Vagina (tissue), 2 donors: ENCODE measurements at regions not wholly inside any gene's neighbourhood (a gene's known extent, or its start where the extent isn't known, plus 50 kb on each side); places are given as distances from the start of the nearest gene placed in this dataset.

Experiments
- DNase-seq, 2 donors: peaks; one replicate each; pipeline ENCODE4 v3.0.0-alpha.2; 2017; ENCODE audit errors: extremely low spot score in 2 of 2
- H3K27ac ChIP-seq: fragments of 200-600 bp; sonication (generic); one replicate; pipeline ENCODE4 v1.5.1; 2019
- H3K27me3 ChIP-seq: fragments of 200-600 bp; sonication (generic); one replicate; pipeline ENCODE4 v1.5.1; 2019
- H3K36me3 ChIP-seq, 2 donors: fragments of 200-600 bp; sonication (generic); one replicate each; pipeline ENCODE4 v1.5.1; 2017 to 2019
- H3K4me1 ChIP-seq: fragments of 200-600 bp; sonication (generic); one replicate; pipeline ENCODE4 v1.5.1; 2019
- H3K4me3 ChIP-seq, 2 donors: fragments of 200-600 bp; sonication (generic); 1 replicate in 1 of 2; 2 replicates in 1 of 2; pipeline ENCODE4 v1.5.1; 2016 to 2019
- H3K9me3 ChIP-seq: fragments of 200-600 bp; sonication (generic); one replicate; pipeline ENCODE4 v1.5.1; 2019
- POLR2A ChIP-seq, 2 donors: fragments of 450-650 bp; IDR thresholded peaks; one replicate each; pipeline ENCODE4 v1.6.1; 2017; ENCODE audit warnings: antibody characterized with exemption in 2 of 2, mild to moderate bottlenecking in 2 of 2, moderate library complexity in 2 of 2
- POLR2AphosphoS5 ChIP-seq, 2 donors: sonication (generic); formaldehyde crosslinking; IDR thresholded peaks; one replicate each; pipeline ENCODE4 v1.9.0; 2017; ENCODE audit warnings: antibody characterized with exemption in 2 of 2, mild to moderate bottlenecking in 2 of 2, low read depth in 1 of 2; ENCODE audit not compliant: insufficient read depth in 1 of 2
- intact Hi-C: fragments of 100-400 bp; cut with DNase I; formaldehyde crosslinking; loops from one replicate; pipeline ENCODE4 v1.15.1; 2023
- TF ChIP-seq, protein P1 (sequence below), 3 experiments: fragments of 450-650 bp in 2 of 3; fragments of 200-600 bp in 1 of 3; sonication (generic) in 1 of 3; IDR thresholded peaks; one replicate each; pipeline ENCODE4 v1.5.1; 2017 to 2019; ENCODE audit warnings: antibody characterized with exemption in 3 of 3, mild to moderate bottlenecking in 2 of 3, moderate library complexity in 2 of 3

DNA sequence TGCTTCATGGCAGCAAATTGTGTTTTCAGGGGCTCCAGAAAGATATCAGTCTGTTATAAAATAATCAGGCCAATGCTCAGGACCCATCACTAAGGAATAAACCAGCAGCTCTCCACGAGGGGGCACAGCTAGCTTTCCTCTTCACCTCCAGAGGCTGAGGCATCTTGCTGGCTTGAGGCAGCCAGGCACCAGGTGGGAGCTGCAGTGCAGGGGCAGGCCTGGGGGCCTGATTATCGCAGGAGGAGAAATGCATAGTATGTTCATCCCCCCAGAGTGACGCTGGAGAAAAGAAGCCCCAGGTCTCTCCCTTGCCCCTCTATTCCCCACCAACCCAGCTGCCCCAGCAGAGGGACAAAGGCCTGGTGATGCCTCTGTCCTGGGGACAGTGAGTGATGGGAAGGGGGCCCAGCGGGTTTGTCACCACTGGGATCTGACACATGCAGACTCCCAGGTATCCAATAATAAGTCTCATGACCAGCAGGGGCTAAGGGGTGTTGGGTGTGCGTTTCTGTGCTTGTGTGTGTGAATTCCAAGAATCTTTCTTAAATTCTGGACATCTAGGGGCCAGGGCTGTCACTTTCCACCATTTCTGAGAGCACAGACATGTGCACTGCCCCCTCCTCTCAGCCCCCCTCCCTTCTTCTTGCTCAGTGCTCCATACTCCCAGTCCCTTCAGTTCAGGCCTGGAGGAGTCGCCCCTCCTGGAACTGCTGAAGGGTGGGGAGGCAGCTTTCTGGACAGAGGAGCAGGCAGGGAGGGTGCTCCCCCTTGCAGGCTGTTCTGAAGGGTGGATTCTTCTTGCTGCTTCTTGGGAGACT lies 128.1 kb upstream of the FAM20C start:
- Histone ChIP-seq H3K36me3 (no peaks in the 10 kb centered on the region), H3K4me1 (no peaks in the 10 kb centered on the region), H3K4me3 (no peak overlapping the region), H3K27me3 (no peaks in the 10 kb centered on the region), H3K9me3 (no peaks in the 10 kb centered on the region), H3K27ac (no peak overlapping the region)
- intact Hi-C loops, result no loop called here
- no peak for TF ChIP-seq POLR2AphosphoS5 (IDR thresholded peaks at IDR 0.05; ENCODE audit: insufficient read depth in 1 of 2, low read depth in 1 of 2)
- TF ChIP-seq, protein P1, sequence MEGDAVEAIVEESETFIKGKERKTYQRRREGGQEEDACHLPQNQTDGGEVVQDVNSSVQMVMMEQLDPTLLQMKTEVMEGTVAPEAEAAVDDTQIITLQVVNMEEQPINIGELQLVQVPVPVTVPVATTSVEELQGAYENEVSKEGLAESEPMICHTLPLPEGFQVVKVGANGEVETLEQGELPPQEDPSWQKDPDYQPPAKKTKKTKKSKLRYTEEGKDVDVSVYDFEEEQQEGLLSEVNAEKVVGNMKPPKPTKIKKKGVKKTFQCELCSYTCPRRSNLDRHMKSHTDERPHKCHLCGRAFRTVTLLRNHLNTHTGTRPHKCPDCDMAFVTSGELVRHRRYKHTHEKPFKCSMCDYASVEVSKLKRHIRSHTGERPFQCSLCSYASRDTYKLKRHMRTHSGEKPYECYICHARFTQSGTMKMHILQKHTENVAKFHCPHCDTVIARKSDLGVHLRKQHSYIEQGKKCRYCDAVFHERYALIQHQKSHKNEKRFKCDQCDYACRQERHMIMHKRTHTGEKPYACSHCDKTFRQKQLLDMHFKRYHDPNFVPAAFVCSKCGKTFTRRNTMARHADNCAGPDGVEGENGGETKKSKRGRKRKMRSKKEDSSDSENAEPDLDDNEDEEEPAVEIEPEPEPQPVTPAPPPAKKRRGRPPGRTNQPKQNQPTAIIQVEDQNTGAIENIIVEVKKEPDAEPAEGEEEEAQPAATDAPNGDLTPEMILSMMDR (IDR thresholded peaks at IDR 0.05), result peak in 2 of 3 experiments; percentile 25 to 38
- TF ChIP-seq POLR2A (IDR thresholded peaks at IDR 0.05), result no peak
- no peak for DNase-seq

DNA sequence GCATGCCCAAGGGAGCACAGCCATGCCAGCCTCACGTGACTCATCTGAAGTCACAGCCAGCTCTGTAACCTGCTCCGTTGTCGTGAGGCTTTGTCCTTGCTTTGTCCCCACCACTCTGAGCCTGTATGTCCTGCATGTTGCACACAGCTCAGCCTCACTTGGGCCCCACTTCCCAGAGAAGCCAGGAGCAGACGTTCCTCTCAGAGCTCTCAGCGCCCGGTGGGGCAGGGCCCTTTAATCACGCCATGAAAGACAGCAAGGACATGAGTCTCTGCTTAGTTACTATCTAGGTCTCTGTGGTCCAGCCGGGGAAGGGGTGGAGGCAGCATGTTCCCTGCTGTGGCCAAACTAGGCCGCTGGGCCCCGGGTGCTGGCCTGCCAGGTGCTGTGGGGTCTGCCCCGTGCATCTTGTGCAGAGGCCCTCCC lies 127.4 kb upstream of the FAM20C start:
- Histone ChIP-seq H3K4me1 (no peaks in the 10 kb centered on the region), H3K4me3 (no peak overlapping the region), H3K27ac (no peak overlapping the region), H3K27me3 (no peaks in the 10 kb centered on the region), H3K36me3 (no peaks in the 10 kb centered on the region), H3K9me3 (no peaks in the 10 kb centered on the region)
- intact Hi-C loops, result no loop called here
- TF ChIP-seq POLR2A (IDR thresholded peaks at IDR 0.05), result no peak
- TF ChIP-seq POLR2AphosphoS5 (IDR thresholded peaks at IDR 0.05; ENCODE audit: insufficient read depth in 1 of 2, low read depth in 1 of 2), result no peak
- TF ChIP-seq, protein P1 (IDR thresholded peaks at IDR 0.05), result no peak
- DNase-seq, result no peak

DNA sequence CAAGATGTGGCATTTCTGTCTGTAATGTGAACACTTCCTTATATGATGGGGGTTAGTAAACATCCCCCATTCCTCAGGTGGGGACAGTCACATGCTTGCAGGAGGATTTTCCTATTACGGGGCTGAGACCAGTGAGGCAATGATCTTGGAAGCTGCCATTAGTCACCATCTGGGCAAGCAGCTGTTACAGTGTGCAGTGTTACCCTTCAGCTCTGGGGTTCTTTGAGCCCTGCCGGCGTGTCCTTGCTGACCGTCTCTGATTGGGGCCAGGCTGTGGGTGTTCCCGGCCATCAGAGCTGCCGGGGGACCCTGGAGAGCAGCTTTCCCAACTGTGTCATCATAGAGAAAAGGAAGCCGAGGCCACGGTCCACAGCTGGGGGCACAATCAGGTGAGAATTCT lies 126.8 kb upstream of the FAM20C start:
- Histone ChIP-seq H3K4me1 (no peaks in the 10 kb centered on the region), H3K27me3 (no peaks in the 10 kb centered on the region), H3K36me3 (no peaks in the 10 kb centered on the region), H3K4me3 (no peak overlapping the region), H3K27ac (no peak overlapping the region), H3K9me3 (no peaks in the 10 kb centered on the region)
- DNase-seq, result no peak
- intact Hi-C loops, result no loop called here
- TF ChIP-seq POLR2AphosphoS5 (IDR thresholded peaks at IDR 0.05; ENCODE audit: insufficient read depth in 1 of 2, low read depth in 1 of 2) (no peak), POLR2A (IDR thresholded peaks at IDR 0.05) (no peak)
- TF ChIP-seq, protein P1 (IDR thresholded peaks at IDR 0.05), result no peak

DNA sequence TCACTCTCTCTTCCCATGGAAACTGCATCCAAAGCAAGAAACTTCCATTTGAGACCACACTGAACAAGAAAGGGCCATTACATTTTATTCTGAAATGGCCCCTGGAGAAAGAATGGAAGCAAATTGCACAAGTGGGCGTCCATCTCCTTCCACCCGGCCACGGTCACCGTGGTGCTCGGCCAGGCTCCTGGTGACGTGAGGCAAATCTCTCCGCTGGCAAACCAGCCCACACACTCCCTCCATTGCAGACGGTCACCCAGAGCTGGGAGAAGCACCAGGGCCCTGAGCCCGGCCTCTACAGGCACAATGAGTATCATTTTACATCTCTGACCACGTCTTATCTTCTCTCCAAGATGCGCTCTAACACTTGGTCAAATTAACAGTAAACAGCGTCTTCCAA lies 126.1 kb upstream of the FAM20C start:
- H3K36me3 ChIP-seq, result no peaks in the 10 kb centered on the region
- DNase-seq, result no peak
- no peaks in the 10 kb centered on the region for H3K27me3 ChIP-seq
- H3K4me1 ChIP-seq, result no peaks in the 10 kb centered on the region
- no peak overlapping the region for H3K4me3 ChIP-seq
- H3K9me3 ChIP-seq, result no peaks in the 10 kb centered on the region
- intact Hi-C loops, result no loop called here
- TF ChIP-seq POLR2AphosphoS5 (IDR thresholded peaks at IDR 0.05; ENCODE audit: insufficient read depth in 1 of 2, low read depth in 1 of 2), result no peak
- TF ChIP-seq POLR2A (IDR thresholded peaks at IDR 0.05), result no peak
- TF ChIP-seq, protein P1 (IDR thresholded peaks at IDR 0.05), result no peak
- H3K27ac ChIP-seq, result no peak overlapping the region

DNA sequence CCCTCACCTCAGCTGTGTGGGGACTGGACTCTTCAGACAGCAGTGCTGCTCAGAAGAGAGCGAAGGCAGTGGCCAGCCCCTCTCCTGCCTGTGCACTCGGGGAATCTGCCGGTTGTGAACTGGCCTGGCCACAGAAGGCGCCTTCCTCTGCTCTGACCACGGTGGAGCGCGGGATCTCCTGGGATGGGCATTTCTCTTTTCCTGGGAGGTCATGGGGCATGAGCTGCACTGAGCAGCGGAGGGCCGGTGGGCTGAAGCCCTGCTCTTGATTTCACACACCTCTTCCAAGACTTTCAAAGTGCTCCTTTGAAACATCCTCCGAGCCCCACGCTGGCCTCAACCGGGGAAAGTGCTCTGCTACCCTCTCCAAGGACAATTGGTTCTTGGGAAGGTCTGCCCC lies 125.6 kb upstream of the FAM20C start:
- TF ChIP-seq, protein P1 (IDR thresholded peaks at IDR 0.05), result no peak
- no peak for TF ChIP-seq POLR2AphosphoS5 (IDR thresholded peaks at IDR 0.05; ENCODE audit: insufficient read depth in 1 of 2, low read depth in 1 of 2)
- TF ChIP-seq POLR2A (IDR thresholded peaks at IDR 0.05), result no peak
- Histone ChIP-seq H3K9me3 (no peaks in the 10 kb centered on the region), H3K4me1 (no peaks in the 10 kb centered on the region), H3K27me3 (no peaks in the 10 kb centered on the region), H3K36me3 (no peaks in the 10 kb centered on the region), H3K27ac (no peak overlapping the region), H3K4me3 (no peak overlapping the region)
- DNase-seq, result no peak
- intact Hi-C loops, result no loop called here
